HL-60 (cell line): ENCODE measurements at regions not wholly inside any gene's neighbourhood (a gene's known extent, or its start where the extent isn't known, plus 50 kb on each side); places are given as distances from the start of the nearest gene placed in this dataset.

Experiments
- DNase-seq, 2 experiments: peaks; one replicate each; pipeline ENCODE4 v3.0.0-alpha.2; 2010 to 2020; ENCODE audit warnings: low read depth in 1 of 2, low spot score in 1 of 2
- H3K27ac ChIP-seq: fragments of 250-450 bp; sonication (Bioruptor Pico); replicated peaks from 2 replicates; pipeline ENCODE4 v1.5.1; 2020; ENCODE audit warnings: mild to moderate bottlenecking, moderate library complexity
- H3K27me3 ChIP-seq: fragments of 250-450 bp; sonication (Bioruptor Pico); 2 replicates; pipeline ENCODE4 v1.5.1; 2021; ENCODE audit warnings: mild to moderate bottlenecking, moderate library complexity; ENCODE audit not compliant: insufficient read depth, poor library complexity, severe bottlenecking
- H3K4me3 ChIP-seq: replicated peaks from 2 replicates; pipeline ENCODE4 v1.5.1; 2011; ENCODE audit warnings: mild to moderate bottlenecking, control low read depth, low read length; ENCODE audit not compliant: insufficient read depth
- CTCF ChIP-seq: IDR thresholded peaks from one replicate; pipeline ENCODE4 v1.5.1; 2011; ENCODE audit warnings: low read length, control low read depth, inconsistent platforms; ENCODE audit not compliant: insufficient read depth
- GABPA ChIP-seq: IDR thresholded peaks from 2 replicates; pipeline ENCODE4 v1.6.1; 2012; ENCODE audit warnings: low read depth
- POLR2AphosphoS5 ChIP-seq: IDR thresholded peaks from 2 replicates; pipeline ENCODE4 v1.6.1; 2012; ENCODE audit warnings: low read depth
- REST ChIP-seq: IDR thresholded peaks from 2 replicates; pipeline ENCODE4 v1.6.1; 2012; ENCODE audit warnings: low read depth; ENCODE audit not compliant: insufficient replicate concordance
- SPI1 ChIP-seq: IDR thresholded peaks from 2 replicates; pipeline ENCODE4 v1.6.1; 2012; ENCODE audit warnings: low read depth, mild to moderate bottlenecking, borderline replicate concordance

GRCh38 chr14:62189698-62190097, 427.5 kb downstream of the SNAPC1 start:
- no peak overlapping the region for H3K4me3 ChIP-seq
- TF ChIP-seq SPI1 (no peak), GABPA (no peak)
- no peak overlapping the region for H3K27ac ChIP-seq
- DNase-seq: no peak
- H3K27me3 ChIP-seq: peaks cover 2% of the 10 kb centered on the region

GRCh38 chr14:62206456-62206855, 444.2 kb downstream of the SNAPC1 start:
- H3K27me3 ChIP-seq: no peaks in the 10 kb centered on the region
- DNase-seq: no peak
- no peak overlapping the region for H3K27ac ChIP-seq
- TF ChIP-seq REST: no peak
- TF ChIP-seq SPI1: no peak
- TF ChIP-seq POLR2AphosphoS5: no peak
- no peak for TF ChIP-seq GABPA
- no peak for TF ChIP-seq CTCF
- H3K4me3 ChIP-seq: no peak overlapping the region

- Histone ChIP-seq H3K27ac (no peak overlapping the region), H3K27me3 (no peaks in the 10 kb centered on the region), H3K4me3 (no peak overlapping the region)
- DNase-seq: no peak
- TF ChIP-seq GABPA (no peak), CTCF (no peak), REST (no peak), POLR2AphosphoS5 (no peak), SPI1 (no peak)
Measured at GRCh38 chr14:62209287-62209899, 447.2 kb downstream of the SNAPC1 start.

- Histone ChIP-seq H3K27ac (no peak overlapping the region), H3K4me3 (no peak overlapping the region), H3K27me3 (no peaks in the 10 kb centered on the region)
- TF ChIP-seq REST (no peak), SPI1 (no peak), GABPA (no peak), CTCF (no peak), POLR2AphosphoS5 (no peak)
- no peak for DNase-seq
Measured at GRCh38 chr14:62213516-62213915, 451.3 kb downstream of the SNAPC1 start.
